GM20431 (cell line): ENCODE measurements at regions not wholly inside any gene's neighbourhood (a gene's known extent, or its start where the extent isn't known, plus 50 kb on each side); places are given as distances from the start of the nearest gene placed in this dataset.
"Not testable (repeated sequence)": the region's sequence is repeated elsewhere in the genome, so short reads cannot be mapped to it uniquely, and the experiment has no call there.

Experiments used
- in situ Hi-C: fragments of 300-500 bp; cut with MseI, MboI; formaldehyde crosslinking; loops from one replicate; pipeline ENCODE4 v1.15.0; 2020; ENCODE audit warnings: low sequenced_read_pairs; ENCODE audit not compliant: unreplicated experiment

DNA sequence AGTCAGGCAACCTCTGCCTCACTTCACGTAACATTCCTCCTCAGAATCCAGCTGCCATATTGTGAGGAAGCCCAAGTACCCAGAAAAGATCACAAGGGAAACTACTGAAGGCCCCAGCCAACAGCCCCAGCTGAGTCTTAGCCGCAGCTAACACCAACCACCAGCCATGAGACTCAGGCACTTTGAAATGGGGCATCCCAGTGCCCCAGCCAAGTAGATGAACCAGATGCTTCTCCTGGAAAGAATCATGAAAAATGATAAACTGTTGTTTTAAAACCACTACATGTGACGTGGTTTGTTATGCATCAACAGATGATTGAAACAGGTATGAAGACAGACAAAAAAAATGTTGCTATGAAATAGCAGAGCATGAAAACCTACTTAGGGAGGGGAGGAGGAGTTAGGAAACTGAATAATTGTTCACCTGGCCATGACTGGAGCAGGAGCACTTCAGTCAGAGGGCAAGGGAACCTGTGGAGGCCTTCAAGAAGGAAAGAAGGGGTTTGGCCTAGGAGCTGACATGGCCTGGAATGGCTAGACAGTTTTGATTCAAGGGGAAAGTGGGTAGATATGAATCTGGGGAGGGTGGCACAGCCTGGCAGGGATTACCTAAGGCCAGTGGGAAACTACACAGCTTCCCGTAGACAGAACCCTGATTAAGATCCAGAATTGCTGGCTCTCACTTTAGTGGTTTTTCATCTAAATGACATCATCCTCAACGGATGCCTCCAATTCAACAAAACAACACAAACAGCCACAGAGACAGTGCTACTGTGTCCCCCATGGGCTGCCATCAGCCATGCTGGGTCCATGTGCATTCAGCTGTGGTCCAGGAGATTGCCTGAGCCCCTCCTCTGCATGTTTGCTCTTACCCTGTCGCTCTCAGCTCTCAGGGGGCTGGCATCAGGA lies 211.6 kb downstream of the SYK start:
- in situ Hi-C loops: no loop called here

DNA sequence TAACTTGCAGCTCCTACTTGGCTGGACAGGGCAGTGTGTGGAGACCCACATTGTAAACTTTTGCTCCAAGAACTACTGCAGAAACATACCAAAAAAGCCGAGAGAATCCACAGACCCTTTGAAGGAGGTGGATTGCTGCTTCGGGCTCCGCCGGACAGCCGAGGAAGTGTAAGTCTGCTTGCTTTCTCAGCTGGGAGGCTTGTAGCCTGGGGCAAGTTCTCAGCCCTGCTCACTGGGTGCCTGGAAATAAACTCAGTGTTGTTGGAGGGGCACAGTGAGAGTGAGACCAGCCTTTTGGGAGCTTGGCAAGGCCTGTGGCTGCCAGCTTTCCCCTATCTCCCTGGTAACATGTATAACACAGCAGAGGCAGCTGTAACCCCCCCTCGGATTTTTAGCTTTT lies 215.6 kb downstream of the SYK start:
- in situ Hi-C loops: no loop called here

DNA sequence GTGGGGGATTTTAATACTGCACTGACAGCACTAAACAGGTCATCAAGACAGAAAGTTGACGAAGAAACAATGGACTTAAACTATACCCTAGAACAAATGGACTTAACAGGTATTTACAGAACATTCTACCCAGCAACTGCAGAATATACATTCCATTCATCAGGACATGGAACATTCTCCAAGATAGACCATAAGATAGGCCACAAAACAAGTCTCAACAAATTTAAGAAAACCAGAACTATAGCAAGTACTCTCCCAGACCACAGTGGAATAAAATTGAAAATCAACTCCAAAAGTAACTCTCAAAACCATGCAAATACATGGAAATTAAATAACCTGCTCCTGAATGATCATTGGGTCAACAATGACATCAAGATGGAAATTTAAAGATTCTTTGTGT lies 218.3 kb downstream of the SYK start:
- in situ Hi-C loops: not testable (repeated sequence)

DNA sequence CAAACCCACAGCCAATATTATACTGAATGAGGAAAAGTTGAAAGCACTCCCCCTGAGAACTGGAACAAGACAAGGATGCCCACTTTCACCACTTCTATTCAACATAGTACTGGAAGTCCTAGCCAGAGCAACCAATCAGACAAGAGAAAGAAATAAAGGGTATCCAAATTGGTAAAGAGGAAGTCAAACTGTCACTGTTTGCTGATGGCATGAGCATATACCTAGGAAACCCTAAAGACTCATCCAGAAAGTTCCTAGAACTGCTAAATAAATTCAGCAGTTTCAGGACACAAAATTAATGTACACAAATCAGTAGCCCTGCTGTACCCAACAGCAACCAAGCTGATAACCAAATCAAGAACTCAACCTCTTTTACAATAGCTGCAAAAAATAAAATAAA lies 220.0 kb downstream of the SYK start:
- in situ Hi-C loops: not testable (repeated sequence)

DNA sequence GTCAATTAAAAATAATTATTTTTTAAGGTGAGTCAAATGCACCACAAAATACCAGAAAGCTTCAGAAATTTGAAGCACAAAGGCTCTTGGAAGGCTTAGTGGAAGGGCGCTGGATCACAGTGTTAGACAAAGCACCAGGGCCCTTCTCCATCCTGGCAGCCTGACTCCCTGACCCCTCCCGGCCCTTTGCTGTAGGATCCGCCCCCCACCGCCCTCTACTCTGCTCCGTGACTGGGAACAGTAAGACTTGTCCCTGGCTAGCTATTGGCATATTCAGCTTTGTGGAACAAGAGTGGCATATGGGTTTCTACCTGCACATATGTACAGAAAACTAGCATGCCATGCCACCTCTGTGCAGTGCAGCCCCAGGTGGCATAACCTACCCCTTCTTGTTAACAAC lies 222.1 kb downstream of the SYK start:
- in situ Hi-C loops: no loop called here

DNA sequence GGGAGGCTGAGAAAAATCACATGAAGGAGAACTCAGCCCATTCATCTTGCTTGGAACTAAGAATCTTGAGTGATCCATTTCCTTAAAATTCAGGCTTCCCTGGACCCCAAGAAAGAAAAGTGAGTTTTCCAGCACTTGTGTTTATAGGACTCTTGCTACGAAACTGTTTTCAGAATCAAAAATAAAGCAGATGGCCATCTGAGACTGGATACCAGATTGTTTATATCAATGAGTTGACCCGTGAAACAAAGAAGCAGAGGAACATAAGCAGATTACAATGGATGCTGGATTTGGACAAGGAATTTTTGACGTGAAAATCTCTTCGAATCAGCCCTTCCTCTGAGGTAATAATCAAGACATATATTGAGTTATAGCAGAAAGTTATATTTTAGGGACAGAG lies 223.2 kb downstream of the SYK start:
- in situ Hi-C loops: loop anchor here (25.0 kb wide), 2 partner anchors 412 to 662 kb away; no protein-coding TSS in a partner anchor

DNA sequence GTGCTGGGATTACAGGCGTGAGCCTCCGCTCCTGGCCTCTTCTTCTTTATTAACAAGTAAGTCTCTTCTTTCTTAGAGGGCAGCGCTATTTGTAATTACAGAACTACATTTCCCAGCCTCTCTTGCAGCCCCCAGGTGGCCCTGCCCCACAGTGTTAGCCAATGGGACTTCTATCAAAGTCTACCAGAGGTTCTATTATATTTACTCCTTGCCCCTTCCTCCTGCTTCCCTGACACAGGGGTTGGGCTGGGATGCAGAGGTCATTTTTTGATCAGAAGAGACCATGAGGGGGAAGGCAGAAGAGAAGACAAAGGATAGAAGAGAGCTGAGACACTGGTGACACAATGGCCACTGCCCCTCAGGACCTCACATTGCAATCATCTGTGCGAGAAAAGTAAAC lies 224.2 kb downstream of the SYK start:
- in situ Hi-C loops: loop anchor here (25.0 kb wide), 2 partner anchors 411 to 661 kb away; no protein-coding TSS in a partner anchor

DNA sequence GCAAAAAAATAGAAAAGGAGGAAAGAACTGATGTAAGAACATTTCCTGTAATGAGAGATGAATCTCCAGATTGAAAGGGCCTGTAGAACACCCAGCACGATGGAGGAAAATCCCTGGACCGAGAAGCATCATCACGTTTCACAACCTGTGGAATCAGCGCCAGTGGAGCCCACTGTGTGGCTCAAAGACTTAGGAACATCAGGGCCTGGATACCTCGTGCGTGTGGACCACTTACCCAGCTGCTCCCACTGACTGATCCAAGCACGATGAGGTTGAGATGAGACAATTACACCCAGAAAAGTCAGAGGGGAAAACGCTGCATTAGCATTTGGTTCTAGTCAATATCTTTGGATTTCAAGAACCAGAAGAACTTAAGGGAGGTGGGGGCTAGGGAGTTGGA lies 224.6 kb downstream of the SYK start:
- in situ Hi-C loops: loop anchor here (25.0 kb wide), 2 partner anchors 411 to 661 kb away; no protein-coding TSS in a partner anchor

DNA sequence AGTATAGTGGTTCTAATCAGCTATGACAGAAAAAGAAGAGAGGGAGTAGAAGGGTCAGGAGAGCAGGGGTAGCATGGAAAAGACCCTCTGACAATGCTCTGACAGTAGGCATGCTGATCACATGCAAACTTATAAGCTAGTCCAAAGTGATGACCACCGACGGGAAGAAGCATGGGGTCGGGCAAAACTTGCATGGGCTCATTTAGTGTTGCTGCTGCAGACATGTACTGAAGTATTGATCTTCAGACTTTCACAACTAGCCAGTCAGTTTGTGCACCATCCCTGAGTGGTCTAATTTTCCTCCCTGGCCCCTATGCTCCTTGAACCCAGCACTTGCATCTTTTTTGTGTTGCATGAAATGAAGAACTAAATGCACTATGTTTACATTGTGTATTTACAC lies 225.4 kb downstream of the SYK start:
- in situ Hi-C loops: loop anchor here (25.0 kb wide), 2 partner anchors 410 to 660 kb away; no protein-coding TSS in a partner anchor

DNA sequence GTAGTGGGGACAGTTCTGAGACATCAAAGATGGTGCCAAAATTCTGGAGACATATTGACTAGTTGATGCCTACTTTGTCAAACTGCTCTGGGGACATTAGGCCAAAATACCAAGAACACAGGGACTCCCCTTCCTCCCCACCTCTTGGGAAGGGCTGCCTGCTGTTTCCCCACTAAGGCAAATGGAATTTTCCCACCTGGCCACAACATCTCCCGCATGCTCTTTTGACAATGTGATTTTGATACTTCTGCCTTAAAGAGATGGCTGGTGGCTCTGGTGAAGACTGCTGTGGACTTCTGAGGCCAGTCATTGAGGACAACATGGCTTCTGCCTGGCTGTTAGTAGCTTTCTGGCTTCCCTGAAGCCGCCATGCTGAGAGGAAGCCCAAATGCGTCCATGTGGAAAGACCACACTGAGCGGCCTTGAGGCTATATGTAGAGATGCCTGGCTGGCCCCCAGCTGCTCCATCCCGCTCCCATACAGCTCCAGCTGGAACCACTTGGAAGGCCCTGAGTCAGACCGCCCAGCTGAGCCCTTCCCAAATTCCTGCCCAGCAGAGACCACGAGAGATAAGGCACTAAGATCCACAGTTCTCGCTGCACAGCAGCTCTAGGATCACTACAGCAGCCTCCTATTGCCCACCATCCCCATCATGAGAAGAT lies 226.7 kb downstream of the SYK start:
- in situ Hi-C loops: loop anchor here (25.0 kb wide), 2 partner anchors 409 to 659 kb away; no protein-coding TSS in a partner anchor

DNA sequence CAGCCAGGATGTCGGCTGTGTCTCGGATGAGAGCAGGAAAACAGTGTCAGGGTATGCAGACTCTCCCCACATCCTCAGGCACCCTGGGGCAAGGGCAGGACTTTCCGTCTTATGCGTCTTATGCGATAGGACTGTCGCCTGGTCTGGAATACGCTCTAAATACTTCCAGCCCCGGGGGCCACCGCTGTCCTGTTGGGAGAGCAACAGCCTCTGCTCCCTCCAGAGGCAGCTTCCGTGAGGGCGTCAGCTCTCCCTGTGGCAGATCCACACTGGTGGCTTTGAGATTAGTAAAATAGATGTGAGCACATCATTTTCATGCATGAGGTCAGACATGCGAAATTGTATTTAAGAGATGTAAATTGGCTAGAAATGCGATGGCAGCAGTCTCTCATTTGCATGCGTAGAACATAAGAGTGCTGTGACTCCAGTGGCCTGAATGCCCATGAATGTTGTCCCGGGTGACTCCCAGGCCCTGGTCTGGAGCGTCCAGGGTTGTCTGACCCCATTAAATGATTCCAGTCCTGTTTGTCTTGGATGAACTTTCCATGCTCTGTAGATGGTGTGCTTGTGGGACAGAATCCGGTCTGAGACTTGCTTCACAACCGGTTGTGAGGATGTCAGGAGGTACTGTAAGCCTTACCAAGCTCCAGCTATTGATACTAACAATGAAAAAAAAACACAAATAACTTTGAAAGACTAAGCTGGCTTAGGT lies 228.2 kb downstream of the SYK start:
- in situ Hi-C loops: loop anchor here (25.0 kb wide), 2 partner anchors 407 to 657 kb away; no protein-coding TSS in a partner anchor

DNA sequence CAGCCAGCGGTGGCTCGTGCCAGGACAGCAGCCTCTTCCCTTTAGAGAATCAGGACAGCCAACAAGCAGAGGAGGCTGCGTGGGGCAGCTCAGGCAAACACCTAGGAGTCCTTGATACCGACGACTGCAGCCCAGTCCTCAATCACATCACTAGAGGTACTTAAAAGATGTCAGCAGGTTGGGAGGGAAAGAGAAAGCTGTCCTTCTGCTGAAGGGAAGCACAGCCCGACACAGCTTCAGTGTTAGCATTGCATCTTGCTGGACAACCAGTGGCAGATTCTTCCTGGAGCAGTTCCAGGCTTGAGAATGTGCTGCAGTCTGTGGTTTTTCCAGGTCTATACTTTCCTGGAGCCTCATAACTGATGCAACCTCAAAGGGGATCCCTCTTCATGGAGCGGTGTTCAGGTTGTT lies 230.5 kb downstream of the SYK start:
- in situ Hi-C loops: loop anchor here (25.0 kb wide), 2 partner anchors 405 to 655 kb away; no protein-coding TSS in a partner anchor

DNA sequence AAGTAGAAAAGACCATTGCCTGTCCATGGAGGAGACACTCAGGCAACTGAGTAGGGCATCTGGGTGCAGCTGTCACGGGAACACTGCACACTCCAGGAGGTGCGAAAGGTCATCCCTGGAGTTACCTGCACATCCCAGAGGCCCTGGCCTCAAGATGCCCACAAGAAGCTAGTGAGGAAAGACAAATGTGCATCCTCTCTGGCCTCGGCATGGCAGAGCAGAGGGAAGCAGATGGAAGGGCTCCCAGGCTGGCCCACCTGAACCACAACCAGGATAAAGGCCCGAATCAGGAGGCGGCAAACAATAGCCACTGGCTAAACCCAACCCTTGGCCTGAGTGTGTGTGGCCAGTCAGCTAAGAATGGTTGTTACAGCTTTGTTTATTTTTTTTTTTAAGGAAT lies 231.7 kb downstream of the SYK start:
- in situ Hi-C loops: loop anchor here (25.0 kb wide), 2 partner anchors 404 to 654 kb away; no protein-coding TSS in a partner anchor

DNA sequence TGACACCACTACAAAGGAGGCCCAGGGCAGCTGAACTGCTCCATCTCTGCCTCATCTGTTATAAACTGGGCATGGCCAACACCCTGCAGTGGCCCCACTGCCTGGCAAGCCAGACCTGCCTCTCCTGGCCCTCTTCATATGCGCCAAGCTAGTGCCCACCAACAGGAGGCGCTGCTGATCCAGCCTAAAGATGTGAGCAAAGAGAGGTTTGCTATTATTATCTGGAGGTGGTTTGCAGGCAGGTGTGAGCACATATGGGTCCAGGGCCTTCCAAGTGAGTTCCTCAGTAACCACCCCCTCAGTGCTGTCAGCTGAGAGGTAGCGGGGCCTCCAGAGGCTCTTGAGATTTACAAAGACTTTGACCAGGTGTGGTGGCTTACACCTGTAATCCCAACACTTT lies 232.2 kb downstream of the SYK start:
- in situ Hi-C loops: loop anchor here (25.0 kb wide), 2 partner anchors 404 to 654 kb away; no protein-coding TSS in a partner anchor

DNA sequence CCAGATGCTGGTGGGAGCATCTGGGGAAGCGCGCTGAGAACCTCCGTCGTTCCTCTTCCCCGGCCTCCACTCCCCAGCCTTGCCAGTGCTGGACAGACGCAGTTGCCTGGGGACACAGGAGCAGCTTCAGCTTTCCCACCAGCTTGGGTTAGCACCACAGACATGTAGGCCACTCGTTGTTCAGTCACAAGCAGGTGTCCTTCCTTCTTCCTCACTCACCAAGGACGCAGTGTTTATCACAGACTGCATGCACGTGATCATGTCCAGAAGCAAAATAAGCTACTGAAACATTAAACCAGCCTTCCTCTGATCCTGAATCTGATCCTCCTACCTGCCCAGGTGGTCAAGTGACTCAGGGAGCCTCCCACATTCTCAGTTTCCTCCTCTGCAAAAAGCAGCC lies 232.9 kb downstream of the SYK start:
- in situ Hi-C loops: loop anchor here (25.0 kb wide), 2 partner anchors 403 to 653 kb away; no protein-coding TSS in a partner anchor

DNA sequence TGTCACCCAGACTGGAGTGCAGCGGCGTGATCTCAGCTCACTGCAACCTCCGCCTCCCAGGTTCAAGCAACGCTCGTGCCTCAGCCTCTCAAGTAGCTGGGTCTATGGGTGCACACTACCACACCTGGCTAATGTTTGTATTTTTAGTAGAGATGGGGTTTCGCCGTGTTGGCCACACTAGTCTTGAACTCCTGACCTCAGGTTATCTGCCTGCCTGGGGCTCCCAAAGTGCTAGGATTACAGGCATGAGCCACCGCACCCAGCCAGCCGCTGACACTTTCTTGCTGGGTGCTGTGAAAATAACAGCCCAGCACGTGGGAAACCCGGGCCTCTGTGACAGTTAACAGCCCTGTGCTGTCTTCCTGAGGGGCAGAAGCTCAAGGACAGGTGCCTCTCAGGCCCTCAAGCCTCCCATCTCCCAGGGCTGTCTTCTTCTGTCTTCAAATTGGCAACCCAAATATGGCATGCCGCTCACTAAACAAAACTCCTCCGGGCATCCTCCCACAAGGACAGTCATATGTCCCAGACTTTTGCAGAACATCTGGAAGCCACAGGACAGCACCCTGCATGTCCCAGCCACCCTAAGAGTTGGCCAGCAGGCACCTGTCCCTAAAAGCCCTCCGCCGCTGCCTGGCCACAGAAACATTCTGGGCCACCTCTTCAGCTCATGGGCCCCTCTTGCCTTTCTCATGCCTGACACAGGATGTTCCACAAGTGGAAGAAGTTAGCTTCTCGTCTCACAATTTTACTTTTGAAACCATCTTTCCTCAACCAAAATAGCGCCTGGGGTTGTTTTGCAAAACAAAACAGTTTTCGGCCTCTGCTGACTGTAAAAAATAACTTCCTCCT lies 233.6 kb downstream of the SYK start:
- in situ Hi-C loops: loop anchor here (25.0 kb wide), 2 partner anchors 402 to 652 kb away; no protein-coding TSS in a partner anchor

DNA sequence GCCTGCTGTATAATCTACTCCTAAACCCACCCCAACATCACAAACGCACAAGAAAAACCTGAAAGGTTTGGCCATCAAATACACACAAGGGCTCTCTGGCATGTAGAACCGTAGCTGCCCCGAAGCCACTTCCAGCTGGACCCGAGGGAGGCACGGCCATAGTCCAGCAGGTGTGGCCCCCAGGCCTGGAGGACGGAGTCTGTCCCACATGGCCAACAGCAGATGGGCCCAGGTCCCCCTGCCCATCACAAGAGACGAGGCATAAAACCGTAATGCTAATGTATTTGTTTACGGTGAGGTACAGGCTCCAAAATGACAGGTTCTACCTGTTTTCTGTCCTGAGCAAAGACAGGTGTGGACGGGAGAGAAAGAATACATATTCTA lies 234.2 kb downstream of the SYK start:
- in situ Hi-C loops: loop anchor here (25.0 kb wide), 2 partner anchors 401 to 651 kb away; no protein-coding TSS in a partner anchor

DNA sequence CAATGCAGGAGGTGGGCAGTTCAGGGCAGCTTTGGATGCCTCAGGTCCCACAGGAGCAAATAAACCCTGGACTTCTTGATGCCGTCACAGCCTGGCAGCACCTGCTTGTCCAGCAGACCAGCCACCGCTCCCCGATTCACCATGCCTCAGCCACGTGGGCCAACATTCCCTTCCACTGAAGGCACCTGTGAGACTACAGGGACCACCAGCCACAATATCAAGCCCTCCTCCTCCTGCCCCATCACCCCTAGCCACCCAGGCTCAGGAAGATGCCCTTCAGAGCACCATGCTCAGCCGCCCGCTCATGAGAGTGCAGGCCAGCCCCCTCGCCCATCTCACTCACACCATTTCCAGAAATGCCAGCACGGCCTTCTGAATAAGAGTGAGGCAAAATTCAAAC lies 234.7 kb downstream of the SYK start:
- in situ Hi-C loops: loop anchor here (25.0 kb wide), 2 partner anchors 401 to 651 kb away; no protein-coding TSS in a partner anchor
